ENCODE measurements at regions not wholly inside any gene's neighbourhood (a gene's known extent, or its start where the extent isn't known, plus 50 kb on each side); places are given as distances from the start of the nearest gene placed in this dataset.

GRCh38 chr14:51155326-51155725 lies 60.4 kb upstream of the TRIM9 start (continued):
- TF ChIP-seq, protein P1, sequence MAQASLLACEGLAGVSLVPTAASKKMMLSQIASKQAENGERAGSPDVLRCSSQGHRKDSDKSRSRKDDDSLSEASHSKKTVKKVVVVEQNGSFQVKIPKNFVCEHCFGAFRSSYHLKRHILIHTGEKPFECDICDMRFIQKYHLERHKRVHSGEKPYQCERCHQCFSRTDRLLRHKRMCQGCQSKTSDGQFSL (CRISPR knock-in tag; IDR thresholded peaks at IDR 0.05): no peak
- TF ChIP-seq, protein P1 (tag; IDR thresholded peaks at IDR 0.05): no peak
- no peak for TF ChIP-seq PML (IDR thresholded peaks at IDR 0.05; ENCODE audit: low read length)
- no peak for TF ChIP-seq ZNF586 (CRISPR knock-in tag; conservative IDR thresholded peaks at IDR 0.05)
- TF ChIP-seq CCAR2 (IDR thresholded peaks at IDR 0.05; ENCODE audit: low read depth, low read length): no peak
- TF ChIP-seq CHCHD3 (CRISPR knock-in tag; IDR thresholded peaks at IDR 0.05): no peak
- TF ChIP-seq MAFF (IDR thresholded peaks at IDR 0.05; ENCODE audit: low read length): no peak
- no peak for TF ChIP-seq ZBTB8A (IDR thresholded peaks at IDR 0.05; ENCODE audit: partially characterized antibody)
- no peak for TF ChIP-seq ERF (CRISPR knock-in tag; IDR thresholded peaks at IDR 0.05)

DNA sequence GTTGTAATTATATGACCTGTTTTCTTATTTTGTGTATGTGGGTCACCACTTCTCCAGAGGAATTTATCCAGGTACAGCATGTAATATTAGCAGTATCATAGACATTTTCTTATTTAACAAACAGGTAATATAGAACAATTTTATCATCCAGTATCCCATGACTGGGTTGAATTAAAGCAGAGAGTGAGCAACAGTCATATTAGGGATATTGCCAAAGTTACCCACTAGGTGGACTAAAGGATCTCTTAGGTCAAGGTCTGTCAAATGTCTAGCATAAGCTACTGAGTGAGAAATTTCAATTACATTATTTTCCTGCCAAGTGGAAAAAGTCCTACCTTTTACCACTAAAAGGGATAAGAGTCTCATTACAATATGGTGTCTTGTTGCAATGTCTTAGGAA lies 62.1 kb upstream of the TRIM9 start:
- ChIA-PET POLR2A (no interaction called here), CTCF (ENCODE audit: low intra/inter-chr PET ratio) (no interaction called here)
- TF ChIP-seq MAZ (CRISPR knock-in tag; conservative IDR thresholded peaks at IDR 0.05 in 1 of 2, IDR thresholded peaks at IDR 0.05 in 1 of 2) (no peak), ZNF347 (CRISPR knock-in tag; IDR thresholded peaks at IDR 0.05; ENCODE audit: low read depth) (no peak), FOXK1 (CRISPR knock-in tag; IDR thresholded peaks at IDR 0.05; ENCODE audit: borderline replicate concordance) (no peak), FUS (optimal IDR thresholded peaks at IDR 0.05; ENCODE audit: low read depth, low read length) (no peak), CTCF (IDR thresholded peaks at IDR 0.05 in 2 of 3, conservative IDR thresholded peaks at IDR 0.05 in 1 of 3; ENCODE audit: insufficient read depth in 2 of 3, low read depth in 1 of 3, low read length in 3 of 3) (peak in 2 of 3 experiments; percentile 24 to 45; a peak in 2 of 6 replicates), RAD21 (CRISPR knock-in tag; conservative IDR thresholded peaks at IDR 0.05 in 1 of 2, IDR thresholded peaks at IDR 0.05 in 1 of 2) (peak; percentile 34 to 52), MBD2 (IDR thresholded peaks at IDR 0.05; ENCODE audit: borderline replicate concordance, low read depth) (no peak), SMARCA4 (IDR thresholded peaks at IDR 0.05) (no peak), NCOA6 (IDR thresholded peaks at IDR 0.05) (no peak)
- Histone ChIP-seq H4K20me1 (replicated peaks; ENCODE audit: control insufficient read depth, insufficient read depth, low read length) (no peaks in the 10 kb centered on the region), H3K9me1 (ENCODE audit: control insufficient read depth, insufficient read depth, low read length) (no peaks in the 10 kb centered on the region), H3K27me3 (ENCODE audit: control insufficient read depth in 2 of 2, insufficient read depth in 2 of 2, low read length in 2 of 2) (no peaks in the 10 kb centered on the region), H3K36me3 (ENCODE audit: control insufficient read depth, insufficient read depth, low read length) (no peaks in the 10 kb centered on the region), H2AFZ (ENCODE audit: low read depth, low read length) (no peak overlapping the region), H3K79me2 (ENCODE audit: control insufficient read depth, insufficient read depth, low read length) (no peaks in the 10 kb centered on the region), H3K9ac (ENCODE audit: insufficient read depth in 1 of 2, low read depth in 2 of 2, low read length in 2 of 2) (no peak overlapping the region), H3K4me1 (replicated peaks in 1 of 2; ENCODE audit: control insufficient read depth in 2 of 2, insufficient read depth in 2 of 2, low read length in 2 of 2) (no peaks in the 10 kb centered on the region), H3K27ac (ENCODE audit: extremely low read depth, low read depth, low read length) (no peak overlapping the region), H3K4me3 (no peak overlapping the region), H3K9me3 (replicated peaks; ENCODE audit: control insufficient read depth, insufficient read depth, low read depth, low read length) (no peaks in the 10 kb centered on the region), H3K4me2 (ENCODE audit: insufficient read depth, low read length) (no peak overlapping the region)
- DNase-seq (ENCODE audit: extremely low read depth in 1 of 4, low spot score in 3 of 4): peak in 1 of 4 experiments; percentile 13
- FAIRE-seq: no peak
- intact Hi-C loops (cut with micrococcal nuclease): loop anchor here (10.0 kb wide), 1 partner anchor 58 kb away; no protein-coding TSS in a partner anchor
- ATAC-seq: peak; percentile 69
- in situ Hi-C loops (cut with MboI): no loop called here
- BruUV-seq (replicated peaks): no TSS peak

Measured in K562 (cell line).